SJCRH30 (cell line): ENCODE measurements at regions not wholly inside any gene's neighbourhood (a gene's known extent, or its start where the extent isn't known, plus 50 kb on each side); places are given as distances from the start of the nearest gene placed in this dataset.
"Not testable (repeated sequence)": the region's sequence is repeated elsewhere in the genome, so short reads cannot be mapped to it uniquely, and the experiment has no call there.

Experiments
- DNase-seq, 2 experiments: peaks; one replicate each; pipeline ENCODE4 v3.0.0-alpha.2; 2015 to 2020
- H3K27ac ChIP-seq: fragments of 250-450 bp; sonication (Bioruptor Pico); 2 replicates; pipeline ENCODE4 v1.5.1; 2020; ENCODE audit warnings: mild to moderate bottlenecking, moderate library complexity
- H3K27me3 ChIP-seq: fragments of 250-450 bp; sonication (Bioruptor Pico); 2 replicates; pipeline ENCODE4 v1.5.1; 2020; ENCODE audit warnings: mild to moderate bottlenecking, moderate library complexity
- H3K36me3 ChIP-seq: fragments of 250-450 bp; sonication (Bioruptor Pico); 2 replicates; pipeline ENCODE4 v1.5.1; 2020; ENCODE audit warnings: mild to moderate bottlenecking, moderate library complexity
- H3K4me1 ChIP-seq: fragments of 250-450 bp; sonication (Bioruptor Pico); 2 replicates; pipeline ENCODE4 v1.5.1; 2020; ENCODE audit warnings: mild to moderate bottlenecking, moderate library complexity
- H3K4me3 ChIP-seq: fragments of 250-450 bp; sonication (Bioruptor Pico); 2 replicates; pipeline ENCODE4 v1.5.1; 2020; ENCODE audit warnings: mild to moderate bottlenecking, moderate library complexity
- H3K9me3 ChIP-seq: fragments of 250-450 bp; sonication (Bioruptor Pico); replicated peaks from 2 replicates; pipeline ENCODE4 v1.5.1; 2020; ENCODE audit warnings: mild to moderate bottlenecking, moderate library complexity

- H3K4me1 ChIP-seq, H3K36me3 ChIP-seq, H3K9me3 ChIP-seq, H3K27ac ChIP-seq, H3K27me3 ChIP-seq, H3K4me3 ChIP-seq, DNase-seq: not testable (repeated sequence)
Observed at GRCh38 chr17:16839242-16840175, 132.4 kb downstream of the TNFRSF13B start.

GRCh38 chr17:16838795-16839194 lies 133.1 kb downstream of the TNFRSF13B start:
- DNase-seq, H3K4me3 ChIP-seq, H3K36me3 ChIP-seq, H3K9me3 ChIP-seq, H3K4me1 ChIP-seq, H3K27me3 ChIP-seq, H3K27ac ChIP-seq: not testable (repeated sequence)

- H3K27me3 ChIP-seq, H3K36me3 ChIP-seq, H3K9me3 ChIP-seq, H3K4me3 ChIP-seq, H3K27ac ChIP-seq, DNase-seq, H3K4me1 ChIP-seq: not testable (repeated sequence)
Observed at GRCh38 chr17:16838287-16838686, 133.6 kb downstream of the TNFRSF13B start.

DNA sequence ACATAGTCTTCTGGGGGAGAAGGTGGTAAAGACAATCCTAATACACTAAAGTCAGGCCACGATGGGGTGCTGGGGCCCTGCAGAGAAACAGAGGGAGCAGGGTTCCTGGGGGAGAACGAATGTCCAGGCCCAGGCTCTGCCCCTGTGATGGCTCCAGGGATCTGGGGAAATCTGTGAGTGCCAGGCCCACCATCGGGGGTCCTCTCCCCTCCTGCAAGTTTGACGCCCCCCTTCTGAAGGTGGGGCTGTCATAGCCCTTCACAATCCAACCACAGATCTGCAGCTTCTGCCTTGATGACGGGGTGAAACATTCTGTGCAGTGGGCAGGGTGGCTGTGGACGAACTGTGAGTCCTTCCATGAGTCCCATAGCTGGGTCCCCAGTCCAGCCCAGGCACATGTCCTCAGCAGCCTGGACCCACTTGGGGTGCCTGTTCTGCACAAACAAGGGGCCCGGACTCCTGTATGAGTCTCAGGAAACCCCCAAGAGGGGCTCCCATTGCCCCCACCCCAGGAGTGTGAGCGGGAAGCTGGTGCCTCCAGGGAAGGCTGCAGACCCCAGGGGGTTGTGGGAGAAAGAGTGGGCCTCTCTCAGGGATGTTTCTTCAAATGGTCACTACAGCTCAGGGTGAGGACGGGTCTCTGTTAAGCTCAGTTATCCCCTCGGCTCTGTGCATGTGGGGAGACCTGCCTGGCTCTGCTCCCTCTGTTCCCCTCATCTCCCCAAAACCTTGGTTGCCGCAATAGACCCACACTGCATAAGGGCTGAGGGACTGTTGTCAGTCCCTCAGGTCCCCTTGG lies 134.3 kb downstream of the TNFRSF13B start:
- not testable (repeated sequence) for H3K4me1 ChIP-seq, H3K27me3 ChIP-seq, H3K27ac ChIP-seq, H3K9me3 ChIP-seq, H3K36me3 ChIP-seq, H3K4me3 ChIP-seq, DNase-seq

GRCh38 chr17:16836315-16836915 lies 135.5 kb downstream of the TNFRSF13B start:
- H3K27ac ChIP-seq, DNase-seq, H3K27me3 ChIP-seq, H3K36me3 ChIP-seq, H3K4me1 ChIP-seq, H3K9me3 ChIP-seq, H3K4me3 ChIP-seq: not testable (repeated sequence)

GRCh38 chr17:16833517-16833916 lies 138.4 kb downstream of the TNFRSF13B start:
- not testable (repeated sequence) for H3K27ac ChIP-seq, DNase-seq, H3K9me3 ChIP-seq, H3K4me3 ChIP-seq, H3K4me1 ChIP-seq, H3K27me3 ChIP-seq, H3K36me3 ChIP-seq

DNA sequence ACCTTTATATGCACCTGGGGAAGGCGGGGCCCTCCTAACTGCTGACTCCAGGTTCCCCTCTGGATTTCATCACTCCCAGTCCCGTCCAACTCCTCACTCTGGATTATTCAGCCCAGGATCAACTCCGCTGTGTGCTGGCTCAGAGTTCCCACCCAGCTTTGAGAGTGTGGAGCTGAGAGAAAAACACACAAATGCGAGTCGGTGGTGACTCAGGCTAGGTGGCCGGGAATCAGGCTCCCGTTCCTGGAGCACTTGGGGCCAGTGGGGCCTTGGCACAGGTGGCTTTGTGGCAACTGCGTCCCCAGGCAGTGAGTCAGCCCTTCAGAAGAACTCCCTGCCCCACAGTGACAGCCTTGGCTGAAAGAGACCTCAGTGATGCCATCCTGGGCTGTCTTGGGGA lies 139.1 kb downstream of the TNFRSF13B start:
- DNase-seq, H3K4me1 ChIP-seq, H3K27me3 ChIP-seq, H3K4me3 ChIP-seq, H3K36me3 ChIP-seq, H3K27ac ChIP-seq, H3K9me3 ChIP-seq: not testable (repeated sequence)

DNA sequence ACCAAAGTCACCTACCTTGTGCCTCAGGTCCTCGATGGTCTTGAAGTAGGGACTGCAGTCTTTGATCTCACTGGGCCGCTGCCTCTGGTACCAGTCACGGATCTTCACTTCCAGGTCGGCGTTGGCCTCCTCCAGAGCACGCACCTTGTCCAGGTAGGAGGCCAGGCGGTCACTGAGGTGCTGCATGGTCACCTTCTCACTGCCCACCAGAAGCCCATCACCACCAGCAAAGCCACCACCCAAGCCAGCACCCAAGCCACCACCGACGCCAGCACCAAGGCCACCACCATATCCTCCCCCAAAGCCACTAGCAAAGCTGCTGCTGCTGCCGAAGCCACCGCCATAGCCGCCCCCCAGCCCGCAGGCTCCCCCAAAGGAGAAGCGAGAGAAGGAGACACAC lies 139.7 kb downstream of the TNFRSF13B start:
- not testable (repeated sequence) for DNase-seq, H3K36me3 ChIP-seq

DNA sequence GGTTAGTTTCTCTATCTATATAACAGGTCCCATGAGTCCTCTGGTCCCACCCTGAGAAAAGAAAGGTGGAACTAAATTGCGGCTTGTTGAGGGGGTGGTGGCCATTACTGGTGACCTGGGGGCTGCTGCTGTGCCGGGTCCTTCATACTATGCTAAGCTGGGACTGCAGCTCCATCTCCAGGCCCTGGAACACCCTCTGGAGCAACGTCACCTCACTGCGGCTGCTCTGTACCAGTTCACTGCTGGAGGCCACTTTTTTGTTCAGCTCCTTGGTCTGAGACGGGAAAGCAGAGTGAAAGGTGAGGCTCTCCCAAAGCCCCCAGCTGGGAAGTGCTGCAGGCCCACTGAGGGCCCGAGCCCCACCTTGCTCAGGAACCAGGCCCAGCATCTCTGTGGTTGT lies 140.7 kb downstream of the CCDC144A start:
- H3K36me3 ChIP-seq, H3K27me3 ChIP-seq, H3K9me3 ChIP-seq, DNase-seq, H3K27ac ChIP-seq, H3K4me3 ChIP-seq, H3K4me1 ChIP-seq: not testable (repeated sequence)

More for the DNA sequence above, 139.7 kb downstream of the TNFRSF13B start:
- not testable (repeated sequence) for H3K9me3 ChIP-seq, H3K27ac ChIP-seq, H3K4me3 ChIP-seq, H3K4me1 ChIP-seq, H3K27me3 ChIP-seq

DNA sequence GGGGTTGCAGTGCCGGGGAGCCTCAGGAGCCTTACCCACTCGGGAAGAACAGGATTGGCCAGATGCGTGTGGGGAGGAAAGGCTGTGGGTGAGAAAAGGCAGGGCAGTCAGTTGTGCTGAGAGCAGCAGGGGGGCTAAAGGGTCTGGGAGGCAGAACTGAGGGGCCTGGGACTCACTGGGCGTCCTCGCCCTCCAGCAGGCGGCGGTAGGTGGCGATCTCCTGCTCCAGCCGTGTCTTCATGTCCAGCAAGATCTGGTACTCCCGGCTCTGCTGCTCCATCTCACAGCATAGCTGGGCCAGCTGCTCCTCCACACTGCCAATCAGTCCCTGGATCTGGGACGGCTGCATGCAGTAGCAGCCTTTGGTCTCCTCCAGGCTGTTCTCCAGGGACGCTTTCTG lies 140.2 kb downstream of the CCDC144A start:
- H3K27me3 ChIP-seq, H3K27ac ChIP-seq, H3K9me3 ChIP-seq, H3K4me3 ChIP-seq, H3K4me1 ChIP-seq, H3K36me3 ChIP-seq, DNase-seq: not testable (repeated sequence)
